Mesenchymal stem cell (in vitro differentiated cells and primary cell): ENCODE measurements at regions not wholly inside any gene's neighbourhood (a gene's known extent, or its start where the extent isn't known, plus 50 kb on each side); places are given as distances from the start of the nearest gene placed in this dataset.
"Not testable (repeated sequence)": the region's sequence is repeated elsewhere in the genome, so short reads cannot be mapped to it uniquely, and the experiment has no call there.

Experiments used
- DNase-seq: peaks from one replicate; pipeline ENCODE4 v3.0.0-alpha.2; 2013
- H2AFZ ChIP-seq: one replicate; pipeline ENCODE4 v1.6.1; 2013; ENCODE audit warnings: low read depth, mild to moderate bottlenecking, control low read depth, inconsistent platforms, low read length, moderate library complexity
- H2AK5ac ChIP-seq: 2 replicates; pipeline ENCODE4 v1.6.1; 2013; ENCODE audit warnings: low read length, moderate library complexity, mild to moderate bottlenecking, inconsistent platforms; ENCODE audit not compliant: severe bottlenecking
- H2BK120ac ChIP-seq: one replicate; pipeline ENCODE4 v1.6.1; 2013; ENCODE audit warnings: low read depth, mild to moderate bottlenecking, inconsistent platforms, low read length, moderate library complexity
- H2BK12ac ChIP-seq, 2 experiments: one replicate each; pipeline ENCODE4 v1.6.1; 2013; ENCODE audit warnings: inconsistent platforms in 2 of 2, low read length in 2 of 2, mild to moderate bottlenecking in 2 of 2, moderate library complexity in 2 of 2, control low read depth in 1 of 2
- H2BK15ac ChIP-seq: one replicate; pipeline ENCODE4 v1.6.1; 2013; ENCODE audit warnings: mild to moderate bottlenecking, low read depth, inconsistent platforms; ENCODE audit not compliant: poor library complexity, severe bottlenecking
- H2BK5ac ChIP-seq: 2 replicates; pipeline ENCODE4 v1.6.1; 2013; ENCODE audit warnings: low read depth, mild to moderate bottlenecking, low read length, control low read depth, inconsistent platforms; ENCODE audit not compliant: poor library complexity, severe bottlenecking
- H3K14ac ChIP-seq, 2 experiments: one replicate each; pipeline ENCODE4 v1.6.1; 2013; ENCODE audit warnings: inconsistent platforms in 2 of 2, low read length in 2 of 2, control low read depth in 1 of 2, mild to moderate bottlenecking in 1 of 2, moderate library complexity in 1 of 2
- H3K18ac ChIP-seq, 2 experiments: one replicate each; pipeline ENCODE4 v1.6.1; 2013; ENCODE audit warnings: inconsistent platforms in 2 of 2, low read length in 2 of 2, control low read depth in 1 of 2, low read depth in 1 of 2, mild to moderate bottlenecking in 1 of 2
- H3K23ac ChIP-seq, 2 experiments: one replicate each; pipeline ENCODE4 v1.6.1; 2013; ENCODE audit warnings: inconsistent platforms in 2 of 2, low read length in 2 of 2, mild to moderate bottlenecking in 2 of 2, moderate library complexity in 2 of 2, control low read depth in 1 of 2
- H3K27ac ChIP-seq: 2 replicates; pipeline ENCODE4 v1.5.1; 2013; ENCODE audit warnings: mild to moderate bottlenecking, moderate library complexity, low read length, control low read depth, inconsistent platforms; ENCODE audit not compliant: poor library complexity, severe bottlenecking
- H3K27me3 ChIP-seq, 2 experiments: 2 replicates each; pipeline versions ENCODE4 v1.6.1 to v1.7.0; 2013; ENCODE audit warnings: low read length in 2 of 2, mild to moderate bottlenecking in 2 of 2, moderate library complexity in 2 of 2, control low read depth in 1 of 2, inconsistent platforms in 1 of 2; ENCODE audit not compliant: control insufficient read depth in 1 of 2, insufficient read depth in 1 of 2
- H3K36me3 ChIP-seq, 2 experiments: 2 replicates each; pipeline versions ENCODE4 v1.6.1 to v1.7.0; 2013; ENCODE audit warnings: low read length in 2 of 2, control low read depth in 1 of 2, inconsistent platforms in 1 of 2, low read depth in 1 of 2, mild to moderate bottlenecking in 1 of 2; ENCODE audit not compliant: insufficient read depth in 2 of 2, control insufficient read depth in 1 of 2
- H3K4ac ChIP-seq, 2 experiments: one replicate each; pipeline ENCODE4 v1.6.1; 2013; ENCODE audit warnings: inconsistent platforms in 2 of 2, low read length in 2 of 2, mild to moderate bottlenecking in 2 of 2, moderate library complexity in 2 of 2, control low read depth in 1 of 2, low read depth in 1 of 2
- H3K4me1 ChIP-seq: 2 replicates; pipeline ENCODE4 v1.6.1; 2013; ENCODE audit warnings: low read depth, low read length, control low read depth; ENCODE audit not compliant: control insufficient read depth, insufficient read depth
- H3K4me2 ChIP-seq: 2 replicates; pipeline ENCODE4 v1.6.1; 2013; ENCODE audit warnings: low read length, mild to moderate bottlenecking, inconsistent platforms; ENCODE audit not compliant: poor library complexity, severe bottlenecking
- H3K4me3 ChIP-seq, 2 experiments: 2 replicates each; pipeline versions ENCODE4 v1.5.1 to v1.7.0; 2013; ENCODE audit warnings: low read length in 2 of 2, mild to moderate bottlenecking in 2 of 2, control low read depth in 1 of 2, low read depth in 1 of 2; ENCODE audit not compliant: insufficient read depth in 1 of 2
- H3K79me1 ChIP-seq: replicated peaks from 2 replicates; pipeline ENCODE4 v1.6.1; 2013; ENCODE audit warnings: mild to moderate bottlenecking, control low read depth, low read length, inconsistent platforms; ENCODE audit not compliant: poor library complexity, severe bottlenecking
- H3K9ac ChIP-seq: 2 replicates; pipeline ENCODE4 v1.7.0; 2013; ENCODE audit warnings: mild to moderate bottlenecking, low read length, moderate library complexity
- H3K9me3 ChIP-seq: 2 replicates; pipeline ENCODE4 v1.7.0; 2013; ENCODE audit warnings: mild to moderate bottlenecking, low read length; ENCODE audit not compliant: control insufficient read depth
- H4K8ac ChIP-seq: one replicate; pipeline ENCODE4 v1.6.1; 2013; ENCODE audit warnings: inconsistent platforms, mild to moderate bottlenecking, low read length, moderate library complexity
- H4K91ac ChIP-seq: one replicate; pipeline ENCODE4 v1.6.1; 2013; ENCODE audit warnings: mild to moderate bottlenecking, low read length, inconsistent platforms
- WGBS: methylation state at CpG from one replicate; pipeline ENCODE4 v1.1.7; 2013; ENCODE audit warnings: mixed read lengths; 5-methylcytosine and 5-hydroxymethylcytosine counted together

DNA sequence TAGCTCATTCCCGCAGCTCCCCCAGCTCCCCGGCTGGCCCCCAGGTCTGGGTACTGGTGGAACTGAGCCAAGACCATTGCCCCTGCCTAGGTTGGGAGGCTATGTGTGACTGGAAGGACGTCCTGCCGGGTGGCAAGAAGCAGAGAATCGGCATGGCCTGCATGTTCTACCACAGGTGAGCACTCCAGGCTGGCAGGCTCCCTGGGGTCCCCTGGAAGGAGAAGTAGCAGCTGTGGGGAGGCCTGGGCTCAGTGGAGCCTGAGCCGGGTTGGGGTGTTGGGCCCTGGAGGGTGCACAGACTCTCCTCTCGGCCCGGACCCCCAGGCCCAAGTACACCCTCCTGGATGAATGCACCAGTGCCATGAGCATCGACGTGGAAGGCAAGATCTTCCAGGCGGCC lies 202.6 kb downstream of the CCT8L2 start:
- H3K14ac ChIP-seq, H2BK15ac ChIP-seq, H3K4ac ChIP-seq, H3K36me3 ChIP-seq, H3K27ac ChIP-seq, H2BK12ac ChIP-seq, H3K23ac ChIP-seq, H3K9me3 ChIP-seq, H3K4me2 ChIP-seq, H3K9ac ChIP-seq, H3K4me1 ChIP-seq, H2BK5ac ChIP-seq, H2AK5ac ChIP-seq, H4K91ac ChIP-seq, H3K18ac ChIP-seq, H4K8ac ChIP-seq, H3K79me1 ChIP-seq, DNase-seq, H3K27me3 ChIP-seq, H3K4me3 ChIP-seq, H2AFZ ChIP-seq, H2BK120ac ChIP-seq: not testable (repeated sequence)
- WGBS, result 100% methylated on average over 1 of the region's 11 CpGs

DNA sequence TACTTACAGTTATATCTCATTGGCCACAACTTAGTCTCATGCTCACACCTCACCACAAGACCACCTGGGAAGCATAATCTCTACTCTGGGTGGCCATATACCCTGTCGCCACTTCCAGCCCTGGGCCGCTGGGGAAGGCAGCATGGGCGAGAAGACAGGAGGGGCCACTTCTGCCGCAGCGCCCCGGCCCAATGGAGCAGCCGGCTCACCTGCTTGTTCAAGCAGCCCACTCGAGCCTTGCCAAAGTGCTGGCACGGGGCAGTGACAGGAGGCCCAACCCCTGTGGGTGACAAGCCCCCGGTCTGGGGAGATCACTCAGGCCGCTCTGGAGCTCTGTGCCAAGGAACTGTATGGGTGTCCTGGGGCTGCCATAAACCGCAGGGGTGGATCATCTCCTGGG lies 203.4 kb downstream of the CCT8L2 start:
- H3K4me3 ChIP-seq, H4K8ac ChIP-seq: not testable (repeated sequence)
- WGBS, result 63% methylated on average over 12 of the region's 12 CpGs

DNA sequence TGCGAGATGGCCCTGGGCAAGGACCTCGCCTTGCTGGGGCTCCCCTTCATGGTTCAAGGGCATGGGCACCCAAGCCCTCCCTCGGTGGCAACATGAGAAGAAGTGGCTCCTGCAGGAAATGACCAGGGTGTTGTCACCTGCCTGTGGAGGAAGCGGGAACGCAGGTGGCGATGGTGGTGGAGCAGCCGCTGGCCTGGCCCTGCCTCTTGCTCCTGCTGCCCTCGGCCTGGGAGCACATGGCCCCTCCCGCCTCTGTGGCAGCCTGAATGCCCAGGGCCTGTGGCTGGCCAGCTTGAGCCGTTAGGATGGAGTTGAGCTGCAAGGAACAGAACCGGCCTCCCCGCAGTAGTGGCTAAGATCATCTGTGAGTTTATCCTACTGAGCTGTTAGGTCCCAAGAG lies 204.0 kb downstream of the CCT8L2 start:
- not testable (repeated sequence) for H4K8ac ChIP-seq, H4K91ac ChIP-seq, H3K23ac ChIP-seq, H3K4me2 ChIP-seq, H2BK15ac ChIP-seq, H3K4ac ChIP-seq, H3K9ac ChIP-seq, H2BK12ac ChIP-seq, H2AK5ac ChIP-seq, H3K14ac ChIP-seq, H2BK5ac ChIP-seq, H3K27ac ChIP-seq, H3K9me3 ChIP-seq, H3K27me3 ChIP-seq, H3K79me1 ChIP-seq, H2AFZ ChIP-seq, H3K36me3 ChIP-seq, DNase-seq, H3K4me1 ChIP-seq, H3K18ac ChIP-seq, H2BK120ac ChIP-seq, H3K4me3 ChIP-seq
- WGBS, result 70% methylated on average over 8 of the region's 12 CpGs

More for the DNA sequence above, 203.4 kb downstream of the CCT8L2 start:
- H2BK12ac ChIP-seq, H3K36me3 ChIP-seq, H2BK15ac ChIP-seq, H2BK5ac ChIP-seq, H3K79me1 ChIP-seq, H4K91ac ChIP-seq, H3K4ac ChIP-seq, H3K4me1 ChIP-seq, H3K18ac ChIP-seq, DNase-seq, H2BK120ac ChIP-seq, H3K23ac ChIP-seq, H3K14ac ChIP-seq, H3K27ac ChIP-seq, H2AK5ac ChIP-seq, H3K9ac ChIP-seq, H2AFZ ChIP-seq, H3K9me3 ChIP-seq, H3K4me2 ChIP-seq, H3K27me3 ChIP-seq: not testable (repeated sequence)

DNA sequence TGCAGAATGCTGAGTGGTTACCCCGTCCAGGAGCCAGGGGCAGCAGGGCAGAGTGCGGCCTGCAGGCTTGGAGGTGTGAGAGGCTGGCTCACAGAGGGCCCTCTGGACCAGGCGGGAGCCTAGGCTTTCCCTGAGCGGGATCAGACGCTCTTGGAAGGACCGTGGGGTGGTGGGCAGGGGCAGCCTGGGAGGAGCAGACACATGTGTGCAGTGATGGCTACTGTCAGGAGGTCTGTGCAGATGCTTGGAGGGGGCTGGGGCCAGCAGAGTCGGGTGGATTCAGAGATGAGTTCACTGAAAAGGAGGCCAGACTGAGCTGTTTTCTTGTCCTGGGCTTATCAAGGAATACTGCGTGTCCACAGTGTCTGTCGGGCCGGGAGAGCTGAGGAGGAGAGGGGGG lies 204.5 kb downstream of the CCT8L2 start:
- not testable (repeated sequence) for H3K18ac ChIP-seq, H2BK12ac ChIP-seq, H2BK15ac ChIP-seq, H3K27me3 ChIP-seq, H2BK120ac ChIP-seq, H3K4me2 ChIP-seq, H4K91ac ChIP-seq, H2AK5ac ChIP-seq, H3K23ac ChIP-seq, H4K8ac ChIP-seq, H3K4me3 ChIP-seq, H3K36me3 ChIP-seq, H2BK5ac ChIP-seq, H3K27ac ChIP-seq, H2AFZ ChIP-seq, H3K9ac ChIP-seq, H3K9me3 ChIP-seq, H3K79me1 ChIP-seq, H3K4me1 ChIP-seq, H3K4ac ChIP-seq, H3K14ac ChIP-seq, DNase-seq
- WGBS, result 62% methylated on average over 9 of the region's 10 CpGs
